Small intestine (tissue), 7 donors: ENCODE measurements at regions not wholly inside any gene's neighbourhood (a gene's known extent, or its start where the extent isn't known, plus 50 kb on each side); places are given as distances from the start of the nearest gene placed in this dataset.

Experiments used
- DNase-seq, 2 donors: peaks; one replicate each; pipeline versions ENCODE4 v3.0.0 to v3.0.0-alpha.2; 2013
- FAIRE-seq: peaks from 2 replicates; lab custom pipeline; 2012; peaks lifted over from hg19 to GRCh38; lab: Jason Lieb, UNC
- H3K27ac ChIP-seq, 3 donors: one replicate each; pipeline ENCODE4 v1.5.1; 2013; ENCODE audit warnings: low read length in 2 of 3, mild to moderate bottlenecking in 2 of 3, control low read depth in 1 of 3, inconsistent platforms in 1 of 3, low read depth in 1 of 3, moderate library complexity in 1 of 3
- H3K27me3 ChIP-seq, 3 donors: one replicate each; pipeline ENCODE4 v1.6.1; 2013; ENCODE audit warnings: low read length in 3 of 3, inconsistent platforms in 1 of 3; ENCODE audit not compliant: control insufficient read depth in 3 of 3, insufficient read depth in 3 of 3
- H3K36me3 ChIP-seq, 3 donors: one replicate each; pipeline ENCODE4 v1.6.1; 2013; ENCODE audit warnings: low read length in 3 of 3, inconsistent platforms in 1 of 3, low read depth in 1 of 3, mild to moderate bottlenecking in 1 of 3, moderate library complexity in 1 of 3; ENCODE audit not compliant: control insufficient read depth in 3 of 3, insufficient read depth in 2 of 3
- H3K4me1 ChIP-seq, 3 donors: one replicate each; pipeline ENCODE4 v1.6.1; 2013; ENCODE audit warnings: low read length in 2 of 3, inconsistent platforms in 1 of 3, low read depth in 1 of 3, mild to moderate bottlenecking in 1 of 3, moderate library complexity in 1 of 3; ENCODE audit not compliant: control insufficient read depth in 3 of 3, insufficient read depth in 2 of 3
- H3K4me3 ChIP-seq, 3 donors: one replicate each; pipeline ENCODE4 v1.5.1; 2013; ENCODE audit warnings: low read length in 3 of 3, control low read depth in 1 of 3, inconsistent platforms in 1 of 3, low read depth in 1 of 3, mild to moderate bottlenecking in 1 of 3, moderate library complexity in 1 of 3
- H3K9me3 ChIP-seq, 2 donors: one replicate each; pipeline ENCODE4 v1.6.1; 2013; ENCODE audit warnings: low read depth in 1 of 2, low read length in 1 of 2; ENCODE audit not compliant: control insufficient read depth in 2 of 2, insufficient read depth in 1 of 2
- WGBS, 3 donors: extraction: QIAGEN DNeasy Blood & Tissue Kit; methylation state at CpG; one replicate each; pipeline ENCODE4 v1.1.7; 2013; 5-methylcytosine and 5-hydroxymethylcytosine counted together
- donor health status: healthy with polysubstance abuse.
- donor health status: control.
- donor health status: control.
- donor health status: Bipolar disorder and iron deficiency.
- donor health status: healthy.

- H3K36me3 ChIP-seq: no peaks in the 10 kb centered on the region
- H3K27me3 ChIP-seq: no peaks in the 10 kb centered on the region
- no peak for FAIRE-seq
- no peaks in the 10 kb centered on the region for H3K4me1 ChIP-seq
- no peak overlapping the region for H3K4me3 ChIP-seq
- DNase-seq: no peak
- 75 to 80% (median 79%) methylated on average over 1 of the region's 1 CpG for WGBS, 3 donors
- no peaks in the 10 kb centered on the region for H3K9me3 ChIP-seq
- no peak overlapping the region for H3K27ac ChIP-seq
Measured at GRCh38 chr4:72817012-72817411, 248.0 kb upstream of the ADAMTS3 start.

DNA sequence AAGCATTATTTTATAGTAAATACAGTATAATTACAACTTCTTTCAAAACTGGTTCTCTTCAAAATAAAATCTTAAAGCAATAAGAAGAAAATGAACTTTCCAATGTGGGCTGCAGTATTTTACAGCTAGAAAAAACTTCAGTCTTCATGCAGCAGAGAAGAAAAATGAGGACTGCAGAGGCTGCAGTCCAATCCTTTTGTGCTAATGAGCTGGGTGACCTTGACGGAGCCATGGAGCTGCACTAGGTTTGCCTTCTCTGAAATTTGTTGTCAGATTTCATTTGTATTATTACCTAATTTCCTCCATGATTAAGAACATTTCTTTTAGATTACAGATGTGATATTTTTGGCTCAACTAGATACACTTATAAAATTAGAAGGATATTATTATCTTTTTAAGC lies 245.2 kb upstream of the ADAMTS3 start:
- no peaks in the 10 kb centered on the region for H3K36me3 ChIP-seq
- FAIRE-seq (no peak), DNase-seq (no peak)
- H3K27ac ChIP-seq: no peak overlapping the region
- 67 to 75% (median 67%) methylated on average over 1 of the region's 1 CpG for WGBS, 3 donors
- no peak overlapping the region for H3K4me3 ChIP-seq
- H3K27me3 ChIP-seq: no peaks in the 10 kb centered on the region
- H3K4me1 ChIP-seq: no peaks in the 10 kb centered on the region
- no peaks in the 10 kb centered on the region for H3K9me3 ChIP-seq

DNA sequence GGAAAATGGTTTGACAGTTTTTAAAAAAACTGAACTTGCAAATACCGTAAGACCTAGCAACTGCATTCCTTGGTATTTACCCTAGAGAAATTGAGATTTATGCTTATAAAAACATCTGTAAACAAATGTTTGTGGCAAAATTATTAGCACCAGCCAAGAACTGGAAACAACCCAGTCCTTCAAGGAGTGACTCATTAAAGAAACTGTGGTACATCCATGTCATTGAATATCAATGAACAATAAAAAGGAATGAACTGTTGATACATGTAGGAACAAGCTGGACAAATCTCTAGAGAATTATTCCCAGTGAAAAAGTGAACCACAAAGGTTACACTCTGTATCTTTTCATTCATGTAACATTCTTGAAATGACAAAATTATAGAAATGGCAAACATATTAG lies 240.2 kb upstream of the ADAMTS3 start:
- no peak overlapping the region for H3K4me3 ChIP-seq
- WGBS, 3 donors: 75 to 82% (median 79%) methylated on average over 1 of the region's 1 CpG
- H3K27ac ChIP-seq: no peak overlapping the region
- H3K27me3 ChIP-seq: no peaks in the 10 kb centered on the region
- H3K4me1 ChIP-seq: no peaks in the 10 kb centered on the region
- DNase-seq (no peak), FAIRE-seq (no peak)
- no peaks in the 10 kb centered on the region for H3K9me3 ChIP-seq
- H3K36me3 ChIP-seq: no peaks in the 10 kb centered on the region

DNA sequence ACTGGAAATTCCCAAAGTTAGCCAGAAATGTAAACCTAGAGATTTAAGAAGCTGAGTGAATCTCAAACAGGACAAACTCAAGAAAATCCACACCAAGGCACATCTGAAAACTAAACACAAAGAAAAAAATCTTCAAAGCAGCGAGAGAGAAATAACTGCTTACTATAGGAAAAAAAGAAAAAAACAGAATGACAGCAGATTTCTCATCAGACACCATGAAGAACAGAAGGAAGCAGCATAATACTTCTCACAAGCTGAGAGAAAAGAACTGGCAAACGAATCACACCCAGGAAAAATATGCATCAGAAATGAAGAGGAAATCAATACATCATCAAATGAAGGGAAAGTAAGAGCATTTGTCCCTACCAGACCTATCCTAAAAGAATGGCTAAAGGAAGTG lies 236.3 kb upstream of the ADAMTS3 start:
- H3K9me3 ChIP-seq: no peaks in the 10 kb centered on the region
- H3K27ac ChIP-seq: no peak overlapping the region
- no peaks in the 10 kb centered on the region for H3K4me1 ChIP-seq
- H3K4me3 ChIP-seq: no peak overlapping the region
- WGBS, 3 donors: 42 to 56% (median 51%) methylated on average over 2 of the region's 2 CpGs
- no peak for FAIRE-seq
- H3K36me3 ChIP-seq: no peaks in the 10 kb centered on the region
- DNase-seq: no peak
- H3K27me3 ChIP-seq: no peaks in the 10 kb centered on the region

DNA sequence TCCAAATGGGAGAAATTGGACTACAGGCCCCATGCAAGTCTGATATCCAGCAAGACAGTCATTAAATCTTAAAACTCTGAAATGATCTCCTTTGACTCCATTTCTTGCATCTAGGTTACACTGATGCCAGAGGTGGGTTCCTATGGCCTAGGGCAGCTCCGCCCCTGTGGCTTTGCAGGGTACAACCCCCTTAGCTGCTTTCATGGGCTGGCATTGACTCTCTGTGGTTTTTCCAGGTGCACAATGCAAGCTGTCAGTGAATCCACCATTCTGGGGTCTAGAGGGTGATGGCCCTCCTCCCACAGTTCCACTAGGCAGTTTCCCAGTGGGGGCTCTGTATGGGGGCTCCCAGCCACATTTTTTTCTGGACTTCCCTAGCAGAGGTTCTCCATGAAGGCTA lies 228.5 kb upstream of the ADAMTS3 start:
- Histone ChIP-seq H3K27me3 (no peaks in the 10 kb centered on the region), H3K4me1 (no peaks in the 10 kb centered on the region), H3K27ac (no peak overlapping the region), H3K36me3 (no peaks in the 10 kb centered on the region), H3K4me3 (no peak overlapping the region), H3K9me3 (peaks cover 0 to 9% of the 10 kb centered on the region in 2 donors)
- 65 to 89% (median 81%) methylated on average over 1 of the region's 1 CpG for WGBS, 3 donors
- FAIRE-seq (no peak), DNase-seq (no peak)

DNA sequence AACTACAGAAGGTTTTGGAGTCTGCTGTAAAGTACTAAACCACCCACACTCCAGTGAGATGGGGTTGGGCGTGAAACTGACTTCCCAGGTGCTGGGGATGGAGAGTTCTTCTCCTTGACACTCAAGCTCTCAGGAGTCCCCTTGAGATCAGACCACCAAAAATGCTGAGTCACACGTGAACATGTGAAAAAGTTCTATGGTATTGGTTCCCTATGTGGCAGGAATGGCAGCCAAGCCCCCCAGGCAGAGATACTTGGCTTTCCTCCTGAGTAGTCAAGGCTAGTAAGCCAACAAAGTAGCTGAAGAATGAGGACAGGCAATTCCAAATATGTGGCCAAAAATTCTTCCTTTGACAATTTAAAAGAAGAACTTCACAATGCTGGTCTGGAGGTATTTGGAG lies 222.0 kb upstream of the ADAMTS3 start:
- no peak for FAIRE-seq

GRCh38 chr4:72786401-72786990 lies 217.5 kb upstream of the ADAMTS3 start:
- FAIRE-seq (no peak), DNase-seq (no peak)
- no peak overlapping the region for H3K27ac ChIP-seq
- 78 to 86% (median 83%) methylated on average over 6 of the region's 6 CpGs for WGBS, 3 donors
- no peaks in the 10 kb centered on the region for H3K27me3 ChIP-seq
- H3K4me1 ChIP-seq: no peaks in the 10 kb centered on the region
- H3K4me3 ChIP-seq: no peak overlapping the region
- H3K36me3 ChIP-seq: no peaks in the 10 kb centered on the region
- no peaks in the 10 kb centered on the region for H3K9me3 ChIP-seq

More for the DNA sequence above, 222.0 kb upstream of the ADAMTS3 start:
- Histone ChIP-seq H3K9me3 (peaks cover 0 to 3% of the 10 kb centered on the region in 2 donors), H3K36me3 (no peaks in the 10 kb centered on the region), H3K4me3 (no peak overlapping the region), H3K4me1 (no peaks in the 10 kb centered on the region), H3K27me3 (no peaks in the 10 kb centered on the region), H3K27ac (no peak overlapping the region)
- WGBS, 3 donors: 29 to 77% (median 59%) methylated on average over 2 of the region's 2 CpGs
- no peak for DNase-seq

- Histone ChIP-seq H3K9me3 (no peaks in the 10 kb centered on the region), H3K4me1 (no peaks in the 10 kb centered on the region), H3K4me3 (no peak overlapping the region), H3K36me3 (no peaks in the 10 kb centered on the region), H3K27ac (no peak overlapping the region), H3K27me3 (no peaks in the 10 kb centered on the region)
- FAIRE-seq (no peak), DNase-seq (no peak)
- 69 to 82% (median 79%) methylated on average over 4 of the region's 4 CpGs for WGBS, 3 donors
Measured at GRCh38 chr4:72779241-72779640, 210.2 kb upstream of the ADAMTS3 start.

DNA sequence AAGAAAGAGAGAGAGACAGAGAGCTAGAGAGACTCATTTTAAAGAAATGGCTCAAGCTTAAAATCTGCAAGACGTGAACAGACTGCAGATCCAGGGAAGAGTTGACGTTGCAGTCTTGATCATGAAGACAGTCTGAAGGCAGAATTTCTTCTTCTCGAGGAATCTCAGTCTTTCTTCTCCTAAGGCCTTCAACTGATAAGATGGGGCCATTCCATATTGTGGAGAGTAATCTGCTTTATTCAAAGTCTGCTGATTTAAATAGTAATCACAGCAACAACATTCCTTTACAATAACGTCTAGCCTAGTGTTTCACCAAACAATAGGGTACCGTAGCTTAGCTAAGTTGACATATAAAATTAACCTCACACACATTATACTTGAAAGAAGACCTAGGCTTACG lies 208.4 kb upstream of the ADAMTS3 start:
- no peaks in the 10 kb centered on the region for H3K4me1 ChIP-seq
- H3K36me3 ChIP-seq: no peaks in the 10 kb centered on the region
- H3K27ac ChIP-seq: no peak overlapping the region
- no peak for FAIRE-seq
- 65 to 80% (median 68%) methylated on average over 6 of the region's 6 CpGs for WGBS, 3 donors
- DNase-seq: no peak
- H3K4me3 ChIP-seq: no peak overlapping the region
- no peaks in the 10 kb centered on the region for H3K9me3 ChIP-seq
- H3K27me3 ChIP-seq: no peaks in the 10 kb centered on the region
